Adrenal gland (tissue), 5 donors: ENCODE measurements at regions not wholly inside any gene's neighbourhood (a gene's known extent, or its start where the extent isn't known, plus 50 kb on each side); places are given as distances from the start of the nearest gene placed in this dataset.

Experiments
- CTCF ChIP-seq, 6 experiments: fragments of 450-650 bp in 4 of 6; fragments of 200-600 bp in 2 of 6; sonication (generic) in 1 of 6; IDR thresholded peaks; 1 replicate in 5 of 6; 2 replicates in 1 of 6; pipeline versions ENCODE4 v1.5.1 to v1.8.0; 2016 to 2021; ENCODE audit warnings: antibody characterized with exemption in 6 of 6, mild to moderate bottlenecking in 2 of 6, moderate library complexity in 1 of 6
- POLR2A ChIP-seq, 2 donors: fragments of 450-650 bp; IDR thresholded peaks; one replicate each; pipeline ENCODE4 v1.6.1; 2017; ENCODE audit warnings: antibody characterized with exemption in 2 of 2, mild to moderate bottlenecking in 2 of 2, moderate library complexity in 1 of 2
- donor health status: DM: no; HTN: no; CAD: no.

- TF ChIP-seq CTCF (IDR thresholded peaks at IDR 0.05) (no peak), POLR2A (IDR thresholded peaks at IDR 0.05) (no peak)
Observed at GRCh38 chr15:31195871-31196270, 94.3 kb upstream of the TRPM1 start.
